Stimulated activated CD8-positive, alpha-beta memory T cell treated with anti-CD3 and anti-CD28 coated beads, Interleukin-12 subunit alpha, Interleukin-12 subunit beta, amount 100 ng/mL, for 4 hours (primary cell): ENCODE measurements at regions not wholly inside any gene's neighbourhood (a gene's known extent, or its start where the extent isn't known, plus 50 kb on each side); places are given as distances from the start of the nearest gene placed in this dataset.
"Not testable (repeated sequence)": the region's sequence is repeated elsewhere in the genome, so short reads cannot be mapped to it uniquely, and the experiment has no call there.

Experiments
- DNase-seq: peaks from one replicate; pipeline ENCODE4 v3.0.0-alpha.2; 2020; ENCODE audit warnings: low read depth

DNA sequence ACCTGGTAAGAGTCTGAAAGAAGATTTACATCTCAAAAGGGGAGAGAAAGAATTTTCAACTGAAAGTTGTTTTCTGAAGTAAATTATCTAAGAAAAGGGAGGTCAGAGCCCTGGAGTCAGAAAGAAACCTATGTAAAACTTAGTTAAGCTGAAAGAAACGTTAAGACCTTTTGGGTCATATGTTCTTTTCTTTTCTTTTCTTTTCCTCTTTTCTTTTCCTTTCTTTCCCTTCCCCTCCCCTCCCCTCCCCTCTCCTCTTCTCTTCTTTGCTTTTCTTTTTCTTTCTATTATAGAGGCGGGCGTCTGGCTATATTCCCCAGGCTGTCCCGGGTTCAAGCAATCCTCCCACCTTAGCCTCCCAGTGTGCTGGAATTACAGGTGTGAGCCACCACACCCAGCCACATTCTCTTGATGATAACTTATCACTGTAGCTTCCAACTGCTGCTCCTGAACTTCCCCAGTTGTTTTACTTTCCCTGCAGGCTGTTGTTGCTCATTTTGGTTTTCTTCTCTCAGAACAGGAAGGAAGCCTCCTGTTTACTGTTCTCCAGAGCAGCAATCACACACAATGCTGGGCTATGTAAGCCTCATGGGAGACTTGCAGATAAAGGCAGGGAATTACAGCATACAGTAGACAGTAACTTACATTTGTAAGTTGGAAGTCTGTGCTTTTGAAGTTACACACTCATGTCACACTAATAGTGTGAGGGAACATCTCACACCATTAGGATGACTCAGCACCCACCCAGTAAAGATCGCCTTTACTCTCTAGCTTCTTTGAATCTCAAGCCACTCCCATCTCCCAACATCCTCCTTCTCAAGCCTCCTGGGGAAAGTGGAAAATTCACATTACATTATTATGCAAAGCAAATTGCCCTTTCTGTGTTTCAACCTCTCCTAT is 2216.6 kb upstream of the WWC1 start:
- no peak for DNase-seq

- DNase-seq, result no peak
Observed at GRCh38 chr5:166083183-166083959, 2208.1 kb upstream of the WWC1 start.

- no peak for DNase-seq
Observed at GRCh38 chr5:166086568-166086967, 2204.9 kb upstream of the WWC1 start.

GRCh38 chr5:166088389-166089039 is 2202.9 kb upstream of the WWC1 start:
- DNase-seq, result no peak

- no peak for DNase-seq
Observed at GRCh38 chr5:166091931-166092330, 2199.5 kb upstream of the WWC1 start.

GRCh38 chr5:166093312-166093711 is 2198.1 kb upstream of the WWC1 start:
- DNase-seq, result no peak

DNA sequence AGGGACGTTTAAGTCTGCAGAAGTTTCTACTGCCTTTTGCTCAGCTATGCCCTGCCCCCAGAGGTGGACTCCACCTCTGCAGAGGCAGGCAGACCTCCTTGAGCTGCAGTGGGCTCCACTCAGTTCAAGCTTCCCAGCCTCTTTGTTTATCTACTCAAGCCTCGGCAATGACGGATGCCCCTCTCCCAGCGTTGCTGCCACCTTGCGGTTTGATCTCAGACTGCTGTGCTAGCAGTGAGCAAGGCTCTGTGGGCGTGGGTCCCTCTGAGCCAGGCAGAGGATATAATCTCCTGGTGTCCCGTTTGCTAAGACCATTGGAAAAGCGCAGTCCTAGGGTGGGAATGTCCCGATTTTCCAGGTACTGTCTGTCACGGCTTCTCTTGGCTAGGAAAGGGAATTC is 2188.5 kb upstream of the WWC1 start:
- no peak for DNase-seq

GRCh38 chr5:166111021-166111420 is 2180.4 kb upstream of the WWC1 start:
- DNase-seq, result no peak

GRCh38 chr5:166117072-166118066 is 2174.1 kb upstream of the WWC1 start:
- no peak for DNase-seq

- DNase-seq, result no peak
Observed at GRCh38 chr5:166119506-166119905, 2171.9 kb upstream of the WWC1 start.

- no peak for DNase-seq
Observed at GRCh38 chr5:166123717-166124116, 2167.7 kb upstream of the WWC1 start.

- no peak for DNase-seq
Observed at GRCh38 chr5:166127766-166128570, 2163.5 kb upstream of the WWC1 start.

DNA sequence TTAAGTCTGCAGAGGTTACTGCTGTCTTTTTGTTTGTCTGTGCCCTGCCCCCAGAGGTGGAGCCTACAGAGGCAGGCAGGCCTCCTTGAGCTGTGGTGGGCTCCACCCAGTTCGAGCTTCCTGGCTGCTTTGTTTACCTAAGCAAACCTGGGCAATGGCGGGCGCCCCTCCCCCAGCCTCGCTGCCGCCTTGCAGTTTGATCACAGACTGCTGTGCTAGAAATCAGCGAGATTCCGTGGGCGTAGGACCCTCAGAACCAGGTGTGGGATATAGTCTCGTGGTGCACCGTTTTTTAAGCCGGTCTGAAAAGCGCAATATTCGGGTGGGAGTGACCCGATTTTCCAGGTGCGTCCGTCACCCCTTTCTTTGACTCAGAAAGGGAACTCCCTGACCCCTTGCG is 2146.3 kb upstream of the WWC1 start:
- not testable (repeated sequence) for DNase-seq

GRCh38 chr5:166163996-166164610 is 2127.3 kb upstream of the WWC1 start:
- no peak for DNase-seq

DNA sequence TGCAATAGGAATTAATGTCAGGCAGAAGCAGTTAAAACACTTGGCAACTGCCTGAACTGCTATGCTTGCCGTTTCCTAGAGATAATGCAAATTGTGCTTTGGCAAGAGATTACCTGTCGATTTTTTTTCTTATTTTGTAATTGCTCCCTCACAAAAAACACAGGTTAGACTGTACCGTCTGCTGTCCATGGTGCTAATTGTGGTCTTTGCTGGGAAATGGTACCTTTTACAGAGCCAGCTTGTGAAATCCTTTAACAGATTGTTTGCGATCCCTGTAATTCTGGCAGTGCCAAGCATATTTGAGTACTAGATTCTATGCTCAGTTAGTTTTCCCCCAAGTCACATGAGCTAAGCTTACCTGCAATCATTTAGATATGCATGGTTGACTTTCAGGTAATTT is 2125.8 kb upstream of the WWC1 start:
- DNase-seq, result no peak

DNA sequence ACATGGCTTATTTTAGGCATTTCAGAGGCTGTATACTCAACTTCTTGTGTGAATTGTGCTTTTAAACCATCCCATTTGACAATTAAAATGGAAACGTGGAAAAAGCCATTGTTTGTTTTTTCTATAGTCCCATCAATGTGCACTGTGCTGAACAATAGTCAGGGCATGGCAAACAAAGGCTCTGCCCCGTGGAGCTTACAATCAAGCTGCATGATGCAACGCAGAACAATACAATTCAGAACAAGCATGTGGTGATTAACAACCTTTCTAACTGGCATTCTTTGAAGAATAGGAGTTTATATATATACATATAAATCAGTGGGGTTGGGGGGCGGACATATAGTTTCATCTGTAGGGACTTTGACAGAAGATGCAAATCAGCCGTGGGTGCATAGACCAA is 2125.4 kb upstream of the WWC1 start:
- DNase-seq, result no peak

GRCh38 chr5:166172597-166172996 is 2118.8 kb upstream of the WWC1 start:
- no peak for DNase-seq

DNA sequence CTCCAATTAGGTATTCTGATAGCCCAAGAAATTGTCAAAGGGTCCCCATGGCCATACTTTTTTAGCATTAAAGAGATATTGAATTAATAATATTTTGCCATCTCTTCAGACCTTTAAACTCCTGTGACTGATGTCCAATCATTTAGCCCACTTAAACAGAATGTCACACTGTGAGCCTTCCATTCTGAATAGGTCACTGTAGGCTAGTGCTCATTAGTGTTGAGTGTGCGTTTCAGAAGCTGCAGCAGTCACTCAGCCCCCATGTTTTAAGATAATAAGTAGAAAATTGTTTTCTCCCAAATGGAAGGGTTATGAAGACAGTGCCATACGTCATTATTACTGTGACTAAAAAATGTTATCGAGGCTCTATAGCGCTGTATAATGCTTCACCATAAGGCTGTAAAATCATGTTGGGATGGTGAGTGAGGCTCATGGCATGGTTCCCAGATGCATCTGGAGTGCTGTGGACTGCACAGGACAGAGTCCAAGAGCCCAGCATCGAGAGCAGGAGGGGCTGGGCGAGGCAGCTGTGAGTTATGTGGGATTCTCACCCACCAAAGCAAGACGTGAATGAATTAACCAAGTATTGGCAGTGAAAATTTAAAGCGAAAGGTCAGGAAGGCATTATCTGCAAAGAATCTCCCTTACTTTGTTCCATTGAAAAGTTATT is 2112.9 kb upstream of the WWC1 start:
- DNase-seq, result no peak

- DNase-seq, result no peak
Observed at GRCh38 chr5:166185185-166185584, 2106.3 kb upstream of the WWC1 start.
